Mesodermal cell (in vitro differentiated cells): ENCODE measurements at regions not wholly inside any gene's neighbourhood (a gene's known extent, or its start where the extent isn't known, plus 50 kb on each side); places are given as distances from the start of the nearest gene placed in this dataset.

Experiments
- H3K27ac ChIP-seq: 2 replicates; pipeline ENCODE4 v1.7.0; 2013; ENCODE audit warnings: mild to moderate bottlenecking, low read depth, low read length, moderate library complexity; ENCODE audit not compliant: severe bottlenecking
- H3K36me3 ChIP-seq: 2 replicates; pipeline ENCODE4 v1.7.1; 2013; ENCODE audit warnings: mild to moderate bottlenecking, low read length, moderate library complexity; ENCODE audit not compliant: control insufficient read depth, insufficient read depth
- H3K4me1 ChIP-seq: one replicate; pipeline ENCODE4 v1.7.1; 2013; ENCODE audit warnings: mild to moderate bottlenecking, low read length; ENCODE audit not compliant: insufficient read depth, control insufficient read depth, poor library complexity, severe bottlenecking
- H3K4me3 ChIP-seq: 2 replicates; pipeline ENCODE4 v1.7.0; 2013; ENCODE audit warnings: low read length, control low read depth, mild to moderate bottlenecking; ENCODE audit not compliant: insufficient read depth, poor library complexity, severe bottlenecking; ENCODE audit errors: extremely low read depth
- H3K9me3 ChIP-seq: 2 replicates; pipeline ENCODE4 v1.7.1; 2013; ENCODE audit warnings: mild to moderate bottlenecking, low read length, moderate library complexity; ENCODE audit not compliant: control insufficient read depth
- WGBS, 2 experiments: methylation state at CpG; one replicate each; pipeline ENCODE4 v1.1.5; 2013; ENCODE audit warnings: missing lambda C conversion rate in 2 of 2; ENCODE audit not compliant: insufficient coverage in 2 of 2; 5-methylcytosine and 5-hydroxymethylcytosine counted together

GRCh38 chr2:145987793-145988192 lies 1467.9 kb upstream of the ZEB2 start:
- H3K27ac ChIP-seq: no peak overlapping the region
- H3K4me1 ChIP-seq: no peaks in the 10 kb centered on the region
- no peak overlapping the region for H3K4me3 ChIP-seq
- H3K36me3 ChIP-seq: no peaks in the 10 kb centered on the region
- no peaks in the 10 kb centered on the region for H3K9me3 ChIP-seq
- 89 to 94% methylated on average over 2 of the region's 2 CpGs for WGBS, 2 experiments

GRCh38 chr2:145985517-145985916 lies 1465.6 kb upstream of the ZEB2 start:
- no peaks in the 10 kb centered on the region for H3K9me3 ChIP-seq
- H3K27ac ChIP-seq: no peak overlapping the region
- H3K4me1 ChIP-seq: no peaks in the 10 kb centered on the region
- H3K36me3 ChIP-seq: no peaks in the 10 kb centered on the region
- H3K4me3 ChIP-seq: no peak overlapping the region

- H3K4me3 ChIP-seq: no peak overlapping the region
- H3K27ac ChIP-seq: no peak overlapping the region
- no peaks in the 10 kb centered on the region for H3K9me3 ChIP-seq
- WGBS, 2 experiments: 82 to 100% methylated on average over 1 of the region's 2 CpGs
- no peaks in the 10 kb centered on the region for H3K36me3 ChIP-seq
- H3K4me1 ChIP-seq: no peaks in the 10 kb centered on the region
Measured at GRCh38 chr2:145984580-145984979, 1464.7 kb upstream of the ZEB2 start.

GRCh38 chr2:145980318-145980717 lies 1460.4 kb upstream of the ZEB2 start:
- Histone ChIP-seq H3K36me3 (no peaks in the 10 kb centered on the region), H3K9me3 (no peaks in the 10 kb centered on the region), H3K4me1 (no peaks in the 10 kb centered on the region), H3K27ac (no peak overlapping the region), H3K4me3 (no peak overlapping the region)
- WGBS, 2 experiments: no CpG with 5 or more reads among the region's 2 CpGs

- H3K4me1 ChIP-seq: no peaks in the 10 kb centered on the region
- WGBS, 2 experiments: 67% methylated on average over 1 of the region's 3 CpGs; no CpG with 5 or more reads in 1 of the 2 experiments
Measured at GRCh38 chr2:145975406-145975805, 1455.5 kb upstream of the ZEB2 start.

GRCh38 chr2:145961846-145962245 lies 1441.9 kb upstream of the ZEB2 start:
- WGBS, 2 experiments: no CpG with 5 or more reads among the region's 1 CpG
- peaks cover 23% of the 10 kb centered on the region for H3K9me3 ChIP-seq
- H3K36me3 ChIP-seq: no peaks in the 10 kb centered on the region
- peaks cover 3% of the 10 kb centered on the region for H3K4me1 ChIP-seq
- H3K27ac ChIP-seq: no peak overlapping the region
- no peak overlapping the region for H3K4me3 ChIP-seq

More at GRCh38 chr2:145975406-145975805, 1455.5 kb upstream of the ZEB2 start:
- Histone ChIP-seq H3K9me3 (no peaks in the 10 kb centered on the region), H3K27ac (no peak overlapping the region), H3K36me3 (no peaks in the 10 kb centered on the region), H3K4me3 (no peak overlapping the region)

- no peak overlapping the region for H3K4me3 ChIP-seq
- peaks cover 3% of the 10 kb centered on the region for H3K4me1 ChIP-seq
- no peak overlapping the region for H3K27ac ChIP-seq
- 93 to 96% methylated on average over 19 to 20 of the region's 23 CpGs for WGBS, 2 experiments
- H3K36me3 ChIP-seq: no peaks in the 10 kb centered on the region
- peaks cover 23% of the 10 kb centered on the region for H3K9me3 ChIP-seq
Measured at GRCh38 chr2:145960479-145961163, 1440.7 kb upstream of the ZEB2 start.

- H3K4me1 ChIP-seq: peaks cover 3% of the 10 kb centered on the region
- peaks cover 23% of the 10 kb centered on the region for H3K9me3 ChIP-seq
- H3K4me3 ChIP-seq: no peak overlapping the region
- H3K27ac ChIP-seq: no peak overlapping the region
- no peaks in the 10 kb centered on the region for H3K36me3 ChIP-seq
- WGBS, 2 experiments: 84 to 100% methylated on average over 2 to 3 of the region's 4 CpGs
Measured at GRCh38 chr2:145958611-145959010, 1438.7 kb upstream of the ZEB2 start.

GRCh38 chr2:145957929-145958328 lies 1438.0 kb upstream of the ZEB2 start:
- peaks cover 23% of the 10 kb centered on the region for H3K9me3 ChIP-seq
- 0% methylated on average over 1 of the region's 1 CpG; no CpG with 5 or more reads in 1 of the 2 experiments for WGBS, 2 experiments
- H3K4me3 ChIP-seq: no peak overlapping the region
- H3K36me3 ChIP-seq: no peaks in the 10 kb centered on the region
- no peak overlapping the region for H3K27ac ChIP-seq
- peaks cover 3% of the 10 kb centered on the region for H3K4me1 ChIP-seq

GRCh38 chr2:145939949-145940348 lies 1420.0 kb upstream of the ZEB2 start:
- 89 to 92% methylated on average over 1 of the region's 1 CpG for WGBS, 2 experiments

GRCh38 chr2:145935016-145935415 lies 1415.1 kb upstream of the ZEB2 start:
- Histone ChIP-seq H3K36me3 (no peaks in the 10 kb centered on the region), H3K4me1 (no peaks in the 10 kb centered on the region), H3K9me3 (no peaks in the 10 kb centered on the region), H3K4me3 (no peak overlapping the region), H3K27ac (peak overlapping the region; percentile 77)
- 80 to 87% methylated on average over 1 to 3 of the region's 4 CpGs for WGBS, 2 experiments

More at GRCh38 chr2:145939949-145940348, 1420.0 kb upstream of the ZEB2 start:
- Histone ChIP-seq H3K27ac (no peak overlapping the region), H3K9me3 (no peaks in the 10 kb centered on the region), H3K36me3 (no peaks in the 10 kb centered on the region), H3K4me3 (no peak overlapping the region), H3K4me1 (no peaks in the 10 kb centered on the region)
